CD14-positive monocyte (primary cell): ENCODE measurements at regions not wholly inside any gene's neighbourhood (a gene's known extent, or its start where the extent isn't known, plus 50 kb on each side); places are given as distances from the start of the nearest gene placed in this dataset.

Source experiments
- DNase-seq, 3 donors: peaks; one replicate each; pipeline ENCODE4 v3.0.0-alpha.2; 2011 to 2022
- H2AFZ ChIP-seq: 2 replicates; pipeline ENCODE4 v1.6.0; 2012; ENCODE audit warnings: mild to moderate bottlenecking, low read depth, low read length, inconsistent platforms; ENCODE audit not compliant: insufficient read depth, poor library complexity, severe bottlenecking
- H3K27ac ChIP-seq, 2 donors: 1 replicate in 1 of 2; 2 replicates in 1 of 2; pipeline ENCODE4 v1.5.1; 2012 to 2013; ENCODE audit warnings: low read length in 2 of 2, control low read depth in 1 of 2, inconsistent platforms in 1 of 2, low read depth in 1 of 2, mild to moderate bottlenecking in 1 of 2
- H3K27me3 ChIP-seq, 2 donors: one replicate each; pipeline versions ENCODE4 v1.6.0 to v1.6.1; 2011 to 2013; ENCODE audit warnings: low read length in 2 of 2; ENCODE audit not compliant: control insufficient read depth in 2 of 2, insufficient read depth in 2 of 2
- H3K36me3 ChIP-seq, 2 donors: replicated peaks in 1 of 2; 1 replicate in 1 of 2; 2 replicates in 1 of 2; pipeline versions ENCODE4 v1.5.1 to v1.6.1; 2012 to 2013; ENCODE audit warnings: low read length in 2 of 2, control low read depth in 1 of 2, inconsistent platforms in 1 of 2, mild to moderate bottlenecking in 1 of 2; ENCODE audit not compliant: insufficient read depth in 2 of 2, control insufficient read depth in 1 of 2
- H3K4me1 ChIP-seq, 2 donors: 1 replicate in 1 of 2; 2 replicates in 1 of 2; pipeline versions ENCODE4 v1.5.1 to v1.6.1; 2012 to 2013; ENCODE audit warnings: low read length in 2 of 2, control low read depth in 1 of 2, inconsistent platforms in 1 of 2, mild to moderate bottlenecking in 1 of 2, moderate library complexity in 1 of 2; ENCODE audit not compliant: insufficient read depth in 2 of 2, control insufficient read depth in 1 of 2
- H3K4me2 ChIP-seq: replicated peaks from 2 replicates; pipeline ENCODE3; 2012; ENCODE audit warnings: low read length, moderate library complexity, mild to moderate bottlenecking; ENCODE audit not compliant: poor library complexity, severe bottlenecking; ENCODE audit errors: extremely low read depth
- H3K4me3 ChIP-seq, 3 experiments: fragments of 200-600 bp in 1 of 3; sonication (generic) in 1 of 3; replicated peaks in 1 of 3; 1 replicate in 2 of 3; 2 replicates in 1 of 3; pipeline ENCODE4 v1.5.1; 2011 to 2013; ENCODE audit warnings: low read length in 3 of 3, mild to moderate bottlenecking in 3 of 3, control low read depth in 2 of 3, low read depth in 2 of 3, inconsistent platforms in 1 of 3, moderate library complexity in 1 of 3
- H3K79me2 ChIP-seq: 2 replicates; pipeline ENCODE4 v1.6.0; 2012; ENCODE audit warnings: mild to moderate bottlenecking, control low read depth, inconsistent platforms, low read length, moderate library complexity; ENCODE audit not compliant: insufficient read depth
- H3K9ac ChIP-seq: 2 replicates; pipeline ENCODE4 v1.6.0; 2017; ENCODE audit warnings: low read length, mild to moderate bottlenecking; ENCODE audit not compliant: insufficient read depth, poor library complexity, severe bottlenecking
- H3K9me3 ChIP-seq, 2 donors: replicated peaks in 1 of 2; 1 replicate in 1 of 2; 2 replicates in 1 of 2; pipeline versions ENCODE4 v1.5.1 to v1.6.1; 2012 to 2013; ENCODE audit warnings: low read length in 2 of 2, control low read depth in 1 of 2; ENCODE audit not compliant: control insufficient read depth in 1 of 2, insufficient read depth in 1 of 2
- H4K20me1 ChIP-seq: 2 replicates; pipeline ENCODE4 v1.6.0; 2012; ENCODE audit warnings: mild to moderate bottlenecking, low read length, control low read depth, moderate library complexity; ENCODE audit not compliant: insufficient read depth
- H3K27ac Mint-ChIP-seq, 7 donors: one replicate each; pipeline ENCODE4 v1.8.0; 2020; ENCODE audit warnings: mild to moderate bottlenecking in 7 of 7, mixed read lengths in 7 of 7, moderate library complexity in 6 of 7, inconsistent platforms in 2 of 7
- H3K27me3 Mint-ChIP-seq, 3 donors: one replicate each; pipeline ENCODE4 v1.8.0; 2021 to 2022; ENCODE audit warnings: low read depth in 3 of 3, mild to moderate bottlenecking in 3 of 3, mixed read lengths in 3 of 3, moderate library complexity in 3 of 3, inconsistent platforms in 1 of 3
- H3K36me3 Mint-ChIP-seq, 2 donors: one replicate each; pipeline ENCODE4 v1.8.0; 2020; ENCODE audit warnings: mixed read lengths in 2 of 2, inconsistent platforms in 1 of 2, mild to moderate bottlenecking in 1 of 2
- H3K4me1 Mint-ChIP-seq: one replicate; pipeline ENCODE4 v1.8.0; 2020; ENCODE audit warnings: mild to moderate bottlenecking, mixed read lengths
- H3K4me3 Mint-ChIP-seq, 2 donors: one replicate each; pipeline ENCODE4 v1.8.0; 2020; ENCODE audit warnings: mild to moderate bottlenecking in 2 of 2, mixed read lengths in 2 of 2, moderate library complexity in 1 of 2
- H3K9me3 Mint-ChIP-seq, 7 donors: one replicate each; pipeline ENCODE4 v1.8.0; 2020 to 2022; ENCODE audit warnings: mixed read lengths in 7 of 7, mild to moderate bottlenecking in 6 of 7, moderate library complexity in 6 of 7, inconsistent platforms in 2 of 7
- WGBS: methylation state at CpG from one replicate; pipeline ENCODE4 v1.1.5; 2013; ENCODE audit warnings: missing lambda C conversion rate; ENCODE audit not compliant: insufficient coverage; 5-methylcytosine and 5-hydroxymethylcytosine counted together
- intact Hi-C, 2 donors: fragments of 100-400 bp; cut with micrococcal nuclease; formaldehyde crosslinking; loops; one replicate each; pipeline versions ENCODE4 v1.15.0 to v1.15.1; 2023
- TF ChIP-seq, protein P1 (sequence below): fragments of 200-600 bp; IDR thresholded peaks from one replicate; pipeline ENCODE4 v1.8.0; 2022; ENCODE audit warnings: antibody characterized with exemption, mild to moderate bottlenecking

DNA sequence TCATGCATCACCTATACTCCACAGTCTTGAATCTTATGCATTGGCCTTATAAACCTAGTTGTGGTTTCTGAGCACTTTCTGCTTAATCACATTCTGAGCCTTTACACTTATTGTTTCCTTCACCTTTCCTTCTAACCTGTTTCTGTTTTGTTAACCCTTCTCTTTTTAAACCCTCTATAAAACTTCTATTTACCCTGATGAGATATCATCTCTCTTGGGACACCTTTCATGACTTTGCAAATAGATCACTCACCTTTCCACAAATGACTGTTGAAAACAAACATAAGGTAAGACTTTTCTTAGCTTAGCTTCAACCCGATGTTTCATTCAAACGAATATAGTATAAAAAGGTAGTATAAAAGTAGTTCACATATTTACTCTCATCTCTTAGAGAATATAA lies 483.6 kb downstream of the FAM181B start:
- H3K27me3 ChIP-seq: no peaks in the 10 kb centered on the region
- no peak overlapping the region for H3K27ac Mint-ChIP-seq
- TF ChIP-seq, protein P1, sequence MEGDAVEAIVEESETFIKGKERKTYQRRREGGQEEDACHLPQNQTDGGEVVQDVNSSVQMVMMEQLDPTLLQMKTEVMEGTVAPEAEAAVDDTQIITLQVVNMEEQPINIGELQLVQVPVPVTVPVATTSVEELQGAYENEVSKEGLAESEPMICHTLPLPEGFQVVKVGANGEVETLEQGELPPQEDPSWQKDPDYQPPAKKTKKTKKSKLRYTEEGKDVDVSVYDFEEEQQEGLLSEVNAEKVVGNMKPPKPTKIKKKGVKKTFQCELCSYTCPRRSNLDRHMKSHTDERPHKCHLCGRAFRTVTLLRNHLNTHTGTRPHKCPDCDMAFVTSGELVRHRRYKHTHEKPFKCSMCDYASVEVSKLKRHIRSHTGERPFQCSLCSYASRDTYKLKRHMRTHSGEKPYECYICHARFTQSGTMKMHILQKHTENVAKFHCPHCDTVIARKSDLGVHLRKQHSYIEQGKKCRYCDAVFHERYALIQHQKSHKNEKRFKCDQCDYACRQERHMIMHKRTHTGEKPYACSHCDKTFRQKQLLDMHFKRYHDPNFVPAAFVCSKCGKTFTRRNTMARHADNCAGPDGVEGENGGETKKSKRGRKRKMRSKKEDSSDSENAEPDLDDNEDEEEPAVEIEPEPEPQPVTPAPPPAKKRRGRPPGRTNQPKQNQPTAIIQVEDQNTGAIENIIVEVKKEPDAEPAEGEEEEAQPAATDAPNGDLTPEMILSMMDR: no peak
- no peak overlapping the region for H3K4me3 Mint-ChIP-seq
- no peak overlapping the region for H2AFZ ChIP-seq
- intact Hi-C loops: no loop called here
- H3K4me1 Mint-ChIP-seq: no peaks in the 10 kb centered on the region
- no CpG with 5 or more reads among the region's 2 CpGs for WGBS
- H3K36me3 Mint-ChIP-seq: no peaks in the 10 kb centered on the region
- no peaks in the 10 kb centered on the region for H3K79me2 ChIP-seq
- no peaks in the 10 kb centered on the region for H4K20me1 ChIP-seq
- no peak for DNase-seq
- no peak overlapping the region for H3K27ac ChIP-seq
- peaks cover 0 to 2% (median 0%) of the 10 kb centered on the region in 3 donors for H3K27me3 Mint-ChIP-seq
- H3K9me3 Mint-ChIP-seq: peaks cover 0 to 3% (median 0%) of the 10 kb centered on the region in 7 donors
- H3K9ac ChIP-seq: no peak overlapping the region
- no peaks in the 10 kb centered on the region for H3K4me1 ChIP-seq
- H3K9me3 ChIP-seq: no peaks in the 10 kb centered on the region
- no peak overlapping the region for H3K4me2 ChIP-seq
- no peak overlapping the region for H3K4me3 ChIP-seq
- no peaks in the 10 kb centered on the region for H3K36me3 ChIP-seq

DNA sequence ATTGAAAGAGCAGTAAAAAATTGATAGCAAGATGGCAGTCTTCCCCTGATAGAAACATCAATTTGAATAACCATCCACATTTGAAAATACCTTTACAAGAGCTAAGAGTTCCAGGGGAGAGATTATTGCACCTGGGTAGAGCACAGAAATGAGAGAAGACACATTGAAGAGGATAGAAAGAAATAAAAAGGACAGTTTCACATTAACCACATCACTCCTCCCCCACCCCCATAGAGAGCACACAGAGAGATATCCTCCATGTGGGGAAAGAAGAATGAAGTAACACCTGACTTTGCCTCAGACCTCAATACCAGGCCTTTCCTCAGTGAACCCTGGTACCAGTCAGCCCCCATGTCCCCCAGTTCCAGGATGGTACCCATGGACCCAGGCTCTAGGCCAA lies 486.7 kb downstream of the FAM181B start:
- H3K36me3 ChIP-seq: no peaks in the 10 kb centered on the region
- no peak overlapping the region for H3K27ac ChIP-seq
- H3K9me3 ChIP-seq: no peaks in the 10 kb centered on the region
- H3K9me3 Mint-ChIP-seq: peaks cover 0 to 2% (median 0%) of the 10 kb centered on the region in 7 donors
- H2AFZ ChIP-seq: no peak overlapping the region
- no peaks in the 10 kb centered on the region for H3K4me1 ChIP-seq
- DNase-seq: no peak
- intact Hi-C loops: no loop called here
- no peak overlapping the region for H3K27ac Mint-ChIP-seq
- no peaks in the 10 kb centered on the region for H3K4me1 Mint-ChIP-seq
- no peaks in the 10 kb centered on the region for H3K27me3 ChIP-seq
- H3K79me2 ChIP-seq: no peaks in the 10 kb centered on the region
- no peak overlapping the region for H3K4me2 ChIP-seq
- TF ChIP-seq, protein P1: no peak
- H3K36me3 Mint-ChIP-seq: no peaks in the 10 kb centered on the region
- H4K20me1 ChIP-seq: no peaks in the 10 kb centered on the region
- no peak overlapping the region for H3K4me3 ChIP-seq
- H3K4me3 Mint-ChIP-seq: no peak overlapping the region
- H3K27me3 Mint-ChIP-seq: peaks cover 0 to 2% (median 0%) of the 10 kb centered on the region in 3 donors
- no peak overlapping the region for H3K9ac ChIP-seq
